Activated CD4-positive, alpha-beta memory T cell treated with anti-CD3 and anti-CD28 coated beads for 36 hours (primary cell): ENCODE measurements at regions not wholly inside any gene's neighbourhood (a gene's known extent, or its start where the extent isn't known, plus 50 kb on each side); places are given as distances from the start of the nearest gene placed in this dataset.
"Not testable (repeated sequence)": the region's sequence is repeated elsewhere in the genome, so short reads cannot be mapped to it uniquely, and the experiment has no call there.

Experiments
- CTCF ChIA-PET: fragments of 350-600 bp; sonication (Branson Sonifier 250); formaldehyde crosslinking; loops from one replicate; lab custom pipeline; 2021; ENCODE audit warnings: antibody characterized with exemption, inconsistent platforms; lab: Charles Lee
- POLR2A ChIA-PET: fragments of 350-600 bp; sonication (Branson Sonifier 250); formaldehyde crosslinking; loops from one replicate; lab custom pipeline; 2021; ENCODE audit warnings: antibody characterized with exemption; lab: Charles Lee
- DNase-seq: peaks from one replicate; pipeline ENCODE4 v3.0.0-alpha.2; 2020
- H3K27ac Mint-ChIP-seq: one replicate; pipeline ENCODE4 v1.8.0; 2021; ENCODE audit warnings: mixed read lengths
- H3K27me3 Mint-ChIP-seq: one replicate; pipeline ENCODE4 v1.8.0; 2021; ENCODE audit warnings: mixed read lengths
- H3K36me3 Mint-ChIP-seq: one replicate; pipeline ENCODE4 v1.8.0; 2021; ENCODE audit warnings: mixed read lengths
- H3K4me1 Mint-ChIP-seq: one replicate; pipeline ENCODE4 v1.8.0; 2021; ENCODE audit warnings: low read depth, mixed read lengths
- H3K4me3 Mint-ChIP-seq: one replicate; pipeline ENCODE4 v1.8.0; 2021; ENCODE audit warnings: mild to moderate bottlenecking, mixed read lengths
- H3K9me3 Mint-ChIP-seq: one replicate; pipeline ENCODE4 v1.8.0; 2021; ENCODE audit warnings: mixed read lengths
- intact Hi-C: fragments of 100-400 bp; cut with micrococcal nuclease; formaldehyde crosslinking; loops from one replicate; pipeline ENCODE4 v1.15.1; 2023

DNA sequence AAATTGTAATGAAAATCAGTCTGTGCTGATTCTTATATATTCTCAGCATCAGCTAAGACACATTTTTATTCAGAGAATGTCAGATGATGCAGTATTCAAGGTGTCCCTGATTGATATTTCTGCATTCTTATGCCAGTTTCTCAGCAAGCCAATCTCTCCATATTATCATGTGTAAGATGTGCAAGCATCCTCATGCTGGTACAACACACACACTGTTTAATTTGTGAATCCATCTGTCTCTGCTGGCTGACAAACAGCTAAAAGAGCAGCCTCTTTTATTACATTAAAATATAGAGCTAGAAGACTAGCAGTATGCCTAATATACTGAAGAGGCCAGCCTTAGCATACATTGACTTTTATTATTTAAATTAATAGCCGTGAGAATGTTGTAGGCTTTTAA is 502.9 kb upstream of the GNPDA2 start:
- DNase-seq, result no peak
- no peaks in the 10 kb centered on the region for H3K4me1 Mint-ChIP-seq
- H3K4me3 Mint-ChIP-seq, result no peak overlapping the region
- POLR2A ChIA-PET, result no interaction called here
- no peaks in the 10 kb centered on the region for H3K27me3 Mint-ChIP-seq
- CTCF ChIA-PET, result no interaction called here
- intact Hi-C loops, result no loop called here
- H3K36me3 Mint-ChIP-seq, result no peaks in the 10 kb centered on the region
- H3K27ac Mint-ChIP-seq, result no peak overlapping the region
- peaks cover 8% of the 10 kb centered on the region for H3K9me3 Mint-ChIP-seq

- intact Hi-C loops, result no loop called here
- DNase-seq, result no peak
- H3K4me3 Mint-ChIP-seq, result no peak overlapping the region
- no peaks in the 10 kb centered on the region for H3K27me3 Mint-ChIP-seq
- H3K9me3 Mint-ChIP-seq, result no peaks in the 10 kb centered on the region
- POLR2A ChIA-PET, result no interaction called here
- no peaks in the 10 kb centered on the region for H3K4me1 Mint-ChIP-seq
- CTCF ChIA-PET, result no interaction called here
- H3K27ac Mint-ChIP-seq, result no peak overlapping the region
- no peaks in the 10 kb centered on the region for H3K36me3 Mint-ChIP-seq
Measured at GRCh38 chr4:45215976-45216542, 489.7 kb upstream of the GNPDA2 start.

DNA sequence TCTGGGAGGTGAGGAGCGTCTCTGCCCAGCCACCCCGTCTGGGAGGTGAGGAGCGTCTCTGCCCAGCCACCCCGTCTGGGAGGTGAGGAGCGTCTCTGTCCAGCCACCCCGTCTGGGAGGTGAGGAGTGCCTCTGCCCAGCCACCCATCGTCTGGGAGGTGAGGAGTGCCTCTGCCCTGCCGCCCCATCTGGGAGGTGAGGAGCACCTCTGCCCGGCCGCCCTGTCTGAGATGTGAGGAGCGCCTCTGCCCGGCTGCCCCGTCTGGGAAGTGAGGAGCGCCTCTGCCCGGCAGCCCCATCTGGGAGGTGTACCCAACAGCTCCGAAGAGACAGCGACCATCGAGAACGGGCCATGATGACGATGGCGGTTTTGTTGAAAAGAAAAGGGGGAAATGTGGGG is 482.1 kb upstream of the GNPDA2 start:
- intact Hi-C loops, POLR2A ChIA-PET, H3K4me3 Mint-ChIP-seq, H3K27me3 Mint-ChIP-seq, H3K36me3 Mint-ChIP-seq, DNase-seq, CTCF ChIA-PET, H3K27ac Mint-ChIP-seq, H3K4me1 Mint-ChIP-seq: not testable (repeated sequence)
- peaks cover 13% of the 10 kb centered on the region for H3K9me3 Mint-ChIP-seq

- POLR2A ChIA-PET, CTCF ChIA-PET, H3K4me1 Mint-ChIP-seq, intact Hi-C loops, H3K27me3 Mint-ChIP-seq, H3K4me3 Mint-ChIP-seq, DNase-seq, H3K27ac Mint-ChIP-seq, H3K36me3 Mint-ChIP-seq: not testable (repeated sequence)
- peaks cover 13% of the 10 kb centered on the region for H3K9me3 Mint-ChIP-seq
Measured at GRCh38 chr4:45207864-45208331, 481.5 kb upstream of the GNPDA2 start.

DNA sequence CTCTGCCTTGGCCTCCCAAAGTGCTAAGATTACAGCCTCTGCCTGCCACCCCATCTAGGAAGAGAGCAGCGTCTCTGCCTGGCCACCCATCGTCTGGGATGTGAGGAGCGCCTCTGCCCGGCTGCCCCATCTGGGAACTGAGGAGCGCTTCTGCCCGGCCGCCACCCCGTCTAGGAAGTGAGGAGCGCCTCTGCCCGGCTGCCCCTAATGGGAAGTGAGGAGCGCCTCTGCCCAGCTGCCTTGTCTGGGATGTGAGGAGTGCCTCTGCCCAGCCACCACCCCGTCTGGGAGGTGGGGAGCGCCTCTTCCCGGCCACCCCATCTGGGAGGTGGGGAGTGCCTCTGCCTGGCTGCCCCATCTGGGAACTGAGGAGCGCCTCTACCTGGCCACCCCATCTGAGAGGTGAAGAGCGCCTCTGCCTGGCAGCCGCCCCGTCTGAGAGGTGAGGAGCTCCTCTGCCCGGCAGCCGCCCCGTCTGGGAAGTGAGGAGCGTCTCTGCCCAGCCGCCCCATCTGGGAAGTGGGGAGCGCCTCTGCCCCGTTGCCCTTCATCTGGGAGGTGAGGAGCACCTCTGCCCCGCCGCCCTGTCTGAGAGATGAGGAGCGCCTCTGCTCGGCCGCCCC is 481.0 kb upstream of the GNPDA2 start:
- H3K4me3 Mint-ChIP-seq, H3K27me3 Mint-ChIP-seq, DNase-seq, H3K4me1 Mint-ChIP-seq, CTCF ChIA-PET, H3K36me3 Mint-ChIP-seq, intact Hi-C loops, POLR2A ChIA-PET, H3K27ac Mint-ChIP-seq: not testable (repeated sequence)
- H3K9me3 Mint-ChIP-seq, result peaks cover 13% of the 10 kb centered on the region

DNA sequence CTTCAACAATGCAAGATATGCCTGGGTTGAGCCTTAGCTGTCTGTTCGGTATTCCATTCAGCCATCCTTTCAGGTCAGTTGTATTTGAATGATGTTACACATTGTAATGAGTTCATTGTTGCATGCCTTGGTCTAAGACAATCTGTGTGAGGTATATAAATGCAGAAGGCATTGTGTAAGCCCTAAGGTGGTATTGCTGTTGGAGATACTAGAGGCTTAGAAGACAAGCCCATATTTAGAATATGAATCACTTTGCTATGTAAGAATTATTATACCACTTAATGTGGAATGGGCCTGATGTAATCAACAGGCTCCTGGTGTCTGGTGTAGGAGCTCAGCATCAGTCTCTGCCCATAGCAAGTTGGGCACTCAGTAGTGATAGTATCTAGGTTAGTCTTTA is 473.4 kb upstream of the GNPDA2 start:
- Mint-ChIP-seq H3K4me1 (no peaks in the 10 kb centered on the region), H3K27ac (no peak overlapping the region), H3K27me3 (no peaks in the 10 kb centered on the region), H3K9me3 (peaks cover 7% of the 10 kb centered on the region), H3K36me3 (no peaks in the 10 kb centered on the region), H3K4me3 (no peak overlapping the region)
- CTCF ChIA-PET, result no interaction called here
- no peak for DNase-seq
- intact Hi-C loops, result no loop called here
- POLR2A ChIA-PET, result no interaction called here

DNA sequence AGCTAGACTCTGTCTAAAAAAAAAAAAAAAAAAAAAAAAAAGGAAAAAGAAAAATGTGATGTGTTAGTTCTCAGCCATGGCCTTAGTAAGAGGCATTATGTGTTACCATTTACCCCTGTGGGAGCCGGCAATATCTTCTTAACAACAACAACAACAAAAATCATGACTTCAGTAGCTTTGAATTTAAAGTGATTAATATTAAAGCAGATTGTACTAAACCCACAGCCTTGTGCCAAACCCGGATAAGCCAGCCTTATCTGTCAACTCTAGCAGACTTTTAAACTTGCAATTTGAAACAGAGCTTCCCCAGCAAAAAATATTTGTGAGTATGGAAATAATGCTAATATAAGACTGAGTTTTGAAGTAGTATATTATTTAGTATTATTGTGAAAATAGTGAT is 462.1 kb upstream of the GNPDA2 start:
- Mint-ChIP-seq H3K27me3 (no peaks in the 10 kb centered on the region), H3K27ac (no peak overlapping the region), H3K36me3 (no peaks in the 10 kb centered on the region), H3K4me1 (no peaks in the 10 kb centered on the region), H3K4me3 (no peak overlapping the region), H3K9me3 (peaks cover 2% of the 10 kb centered on the region)
- no peak for DNase-seq
- ChIA-PET POLR2A (no interaction called here), CTCF (no interaction called here)
- intact Hi-C loops, result no loop called here

DNA sequence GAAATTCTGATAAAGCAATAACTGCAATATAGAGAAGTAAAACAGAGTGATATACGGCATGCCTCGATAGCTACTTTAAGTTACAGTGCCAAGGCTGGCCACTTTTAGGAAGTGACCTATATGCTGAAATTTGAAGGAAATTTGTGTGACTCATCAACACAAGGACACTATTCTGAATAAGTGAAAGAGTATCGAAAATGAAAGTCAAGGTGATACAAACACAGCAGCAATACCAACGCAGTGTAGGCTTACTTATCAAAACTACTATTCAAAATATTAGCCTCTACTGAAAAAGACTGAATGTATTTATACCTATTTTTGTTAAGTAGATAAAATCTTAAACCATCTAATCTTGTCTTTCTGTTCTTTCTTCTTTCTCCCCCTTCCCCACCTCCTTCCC is 459.9 kb upstream of the GNPDA2 start:
- CTCF ChIA-PET, result no interaction called here
- Mint-ChIP-seq H3K4me3 (no peak overlapping the region), H3K4me1 (no peaks in the 10 kb centered on the region), H3K36me3 (no peaks in the 10 kb centered on the region), H3K9me3 (peaks cover 2% of the 10 kb centered on the region), H3K27me3 (no peaks in the 10 kb centered on the region), H3K27ac (no peak overlapping the region)
- DNase-seq, result no peak
- intact Hi-C loops, result no loop called here
- POLR2A ChIA-PET, result no interaction called here

GRCh38 chr4:45183905-45184304 is 457.5 kb upstream of the GNPDA2 start:
- Mint-ChIP-seq H3K9me3 (peaks cover 2% of the 10 kb centered on the region), H3K27me3 (no peaks in the 10 kb centered on the region), H3K4me1 (no peaks in the 10 kb centered on the region), H3K4me3 (no peak overlapping the region), H3K27ac (no peak overlapping the region), H3K36me3 (no peaks in the 10 kb centered on the region)
- no peak for DNase-seq
- ChIA-PET POLR2A (no interaction called here), CTCF (no interaction called here)
- intact Hi-C loops, result no loop called here

DNA sequence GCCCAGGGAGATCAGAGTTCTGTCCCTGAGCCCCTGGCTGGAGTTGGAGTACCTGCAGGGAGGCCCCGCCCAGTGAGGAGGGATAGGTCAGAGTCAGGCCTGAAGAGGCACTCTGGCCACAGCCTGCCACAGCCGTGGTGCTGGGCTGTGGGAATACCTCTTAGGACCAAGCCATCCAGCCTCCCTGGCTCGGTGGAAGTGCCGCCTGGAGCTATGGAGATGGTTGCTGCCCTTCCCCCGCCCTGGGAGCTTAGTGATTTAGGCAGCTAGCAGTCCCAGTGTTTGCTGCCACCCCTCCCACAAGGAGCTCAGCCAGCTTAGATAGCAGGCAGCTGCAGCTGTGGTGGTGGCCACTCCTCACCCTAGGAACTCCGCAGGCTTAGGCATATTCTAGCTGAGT is 446.3 kb upstream of the GNPDA2 start:
- no peak overlapping the region for H3K4me3 Mint-ChIP-seq
- no peak for DNase-seq
- H3K27me3 Mint-ChIP-seq, result no peaks in the 10 kb centered on the region
- H3K4me1 Mint-ChIP-seq, result no peaks in the 10 kb centered on the region
- peaks cover 9% of the 10 kb centered on the region for H3K9me3 Mint-ChIP-seq
- ChIA-PET CTCF (no interaction called here), POLR2A (no interaction called here)
- no peaks in the 10 kb centered on the region for H3K36me3 Mint-ChIP-seq
- intact Hi-C loops, result no loop called here
- no peak overlapping the region for H3K27ac Mint-ChIP-seq

DNA sequence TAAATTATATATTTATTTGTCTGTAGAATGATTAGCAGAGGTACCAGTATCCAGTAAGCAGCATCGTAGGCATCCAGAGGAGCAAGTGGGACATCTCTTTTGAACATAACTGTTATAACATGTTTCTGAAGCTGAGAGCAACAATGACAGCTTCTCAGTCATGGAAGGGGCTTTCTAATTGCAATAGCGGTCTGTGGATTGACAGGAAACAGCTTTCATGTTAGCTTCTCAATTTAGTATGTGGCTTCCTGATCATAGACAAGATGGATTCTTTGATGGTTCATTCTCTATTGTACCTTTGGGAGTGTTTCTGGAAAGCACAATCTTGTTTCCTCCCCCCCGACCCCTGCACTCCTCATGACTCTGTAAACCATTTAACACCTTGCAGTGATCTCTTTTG is 434.6 kb upstream of the GNPDA2 start:
- DNase-seq, result no peak
- intact Hi-C loops, result no loop called here
- CTCF ChIA-PET, result no interaction called here
- no peaks in the 10 kb centered on the region for H3K27me3 Mint-ChIP-seq
- no peaks in the 10 kb centered on the region for H3K36me3 Mint-ChIP-seq
- POLR2A ChIA-PET, result no interaction called here
- peaks cover 9% of the 10 kb centered on the region for H3K9me3 Mint-ChIP-seq
- no peaks in the 10 kb centered on the region for H3K4me1 Mint-ChIP-seq
- H3K4me3 Mint-ChIP-seq, result no peak overlapping the region
- no peak overlapping the region for H3K27ac Mint-ChIP-seq

- intact Hi-C loops, result no loop called here
- DNase-seq, result no peak
Measured at GRCh38 chr4:45155081-45155777, 428.9 kb upstream of the GNPDA2 start.

GRCh38 chr4:45147866-45148265 is 421.5 kb upstream of the GNPDA2 start:
- DNase-seq, result no peak
- no peak overlapping the region for H3K4me3 Mint-ChIP-seq
- no peak overlapping the region for H3K27ac Mint-ChIP-seq
- H3K4me1 Mint-ChIP-seq, result no peaks in the 10 kb centered on the region
- no peaks in the 10 kb centered on the region for H3K27me3 Mint-ChIP-seq
- H3K9me3 Mint-ChIP-seq, result no peaks in the 10 kb centered on the region
- ChIA-PET CTCF (no interaction called here), POLR2A (no interaction called here)
- H3K36me3 Mint-ChIP-seq, result no peaks in the 10 kb centered on the region
- intact Hi-C loops, result no loop called here

More at GRCh38 chr4:45155081-45155777, 428.9 kb upstream of the GNPDA2 start:
- CTCF ChIA-PET, result no interaction called here
- Mint-ChIP-seq H3K4me1 (no peaks in the 10 kb centered on the region), H3K27ac (no peak overlapping the region), H3K36me3 (no peaks in the 10 kb centered on the region), H3K4me3 (no peak overlapping the region), H3K27me3 (no peaks in the 10 kb centered on the region), H3K9me3 (no peaks in the 10 kb centered on the region)
- POLR2A ChIA-PET, result no interaction called here
